ENCODE measurements at regions not wholly inside any gene's neighbourhood (a gene's known extent, or its start where the extent isn't known, plus 50 kb on each side); places are given as distances from the start of the nearest gene placed in this dataset.

DNA sequence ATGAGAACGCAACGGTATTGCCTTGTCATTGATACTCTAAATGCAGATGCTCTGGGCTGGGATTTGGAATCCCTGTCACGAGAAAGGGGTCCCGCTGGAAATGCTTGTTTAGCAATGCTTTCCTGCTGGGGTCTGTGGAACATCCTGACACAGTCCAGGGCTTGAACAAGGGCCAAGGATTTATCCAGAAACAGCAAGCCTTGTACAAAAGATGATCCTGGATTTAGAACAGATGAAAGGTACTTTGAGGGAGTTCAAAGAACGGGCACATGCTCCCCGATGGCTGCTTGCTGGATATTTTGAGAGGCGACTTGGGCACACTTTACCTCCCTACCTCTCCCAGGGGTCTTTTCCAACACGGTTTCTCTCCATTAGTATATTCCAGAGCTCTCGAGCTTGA, 108.1 kb upstream of the CELF4 start:
- Histone ChIP-seq H3K36me3 (ENCODE audit: control insufficient read depth, insufficient read depth, low read length) (no peaks in the 10 kb centered on the region), H3K27me3 (replicated peaks; ENCODE audit: control insufficient read depth, insufficient read depth, low read length) (no peaks in the 10 kb centered on the region), H3K4me3 (replicated peaks; ENCODE audit: low read depth, low read length) (no peak overlapping the region)
- TF ChIP-seq, protein P1, sequence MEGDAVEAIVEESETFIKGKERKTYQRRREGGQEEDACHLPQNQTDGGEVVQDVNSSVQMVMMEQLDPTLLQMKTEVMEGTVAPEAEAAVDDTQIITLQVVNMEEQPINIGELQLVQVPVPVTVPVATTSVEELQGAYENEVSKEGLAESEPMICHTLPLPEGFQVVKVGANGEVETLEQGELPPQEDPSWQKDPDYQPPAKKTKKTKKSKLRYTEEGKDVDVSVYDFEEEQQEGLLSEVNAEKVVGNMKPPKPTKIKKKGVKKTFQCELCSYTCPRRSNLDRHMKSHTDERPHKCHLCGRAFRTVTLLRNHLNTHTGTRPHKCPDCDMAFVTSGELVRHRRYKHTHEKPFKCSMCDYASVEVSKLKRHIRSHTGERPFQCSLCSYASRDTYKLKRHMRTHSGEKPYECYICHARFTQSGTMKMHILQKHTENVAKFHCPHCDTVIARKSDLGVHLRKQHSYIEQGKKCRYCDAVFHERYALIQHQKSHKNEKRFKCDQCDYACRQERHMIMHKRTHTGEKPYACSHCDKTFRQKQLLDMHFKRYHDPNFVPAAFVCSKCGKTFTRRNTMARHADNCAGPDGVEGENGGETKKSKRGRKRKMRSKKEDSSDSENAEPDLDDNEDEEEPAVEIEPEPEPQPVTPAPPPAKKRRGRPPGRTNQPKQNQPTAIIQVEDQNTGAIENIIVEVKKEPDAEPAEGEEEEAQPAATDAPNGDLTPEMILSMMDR (IDR thresholded peaks at IDR 0.05; ENCODE audit: insufficient read depth, low read length, poor library complexity, severe bottlenecking), result no peak
- DNase-seq (ENCODE audit: extremely low read depth, insufficient read length), result no peak

DNA sequence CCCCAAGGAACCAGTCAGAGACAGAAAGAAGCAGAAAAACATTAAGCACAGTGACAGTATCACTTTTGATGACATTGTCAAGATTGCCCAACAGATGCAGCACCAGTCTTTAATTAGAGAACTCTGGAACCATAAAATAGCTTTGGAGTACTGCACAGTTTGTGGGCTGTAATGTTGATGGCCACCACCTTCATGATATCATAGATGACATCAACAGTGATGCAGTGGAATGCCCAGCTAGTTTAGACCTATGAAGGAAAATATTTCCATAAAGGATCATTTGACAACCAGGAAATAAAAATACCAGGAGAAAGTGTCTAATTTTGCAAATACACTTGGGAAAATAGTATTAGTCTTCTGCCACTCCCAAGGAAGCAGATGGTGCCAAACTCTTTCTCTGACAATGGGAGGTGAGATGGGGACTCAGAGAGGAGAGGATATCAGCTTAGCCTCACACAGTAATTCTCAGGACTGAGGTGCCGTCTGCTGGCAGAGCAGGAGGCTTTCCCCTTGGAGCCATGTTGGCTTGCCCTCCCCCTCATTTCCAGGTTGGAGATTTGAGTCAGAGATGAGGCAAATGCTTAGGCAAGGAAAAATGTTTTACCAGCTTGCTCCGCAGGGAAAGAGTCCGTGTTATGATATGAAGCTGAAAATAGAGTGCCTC, 107.5 kb upstream of the CELF4 start:
- H3K4me3 ChIP-seq (replicated peaks; ENCODE audit: low read depth, low read length), result no peak overlapping the region
- DNase-seq (ENCODE audit: extremely low read depth, insufficient read length), result no peak
- H3K36me3 ChIP-seq (ENCODE audit: control insufficient read depth, insufficient read depth, low read length), result no peaks in the 10 kb centered on the region
- TF ChIP-seq, protein P1 (IDR thresholded peaks at IDR 0.05; ENCODE audit: insufficient read depth, low read length, poor library complexity, severe bottlenecking), result no peak
- H3K27me3 ChIP-seq (replicated peaks; ENCODE audit: control insufficient read depth, insufficient read depth, low read length), result no peaks in the 10 kb centered on the region

DNA sequence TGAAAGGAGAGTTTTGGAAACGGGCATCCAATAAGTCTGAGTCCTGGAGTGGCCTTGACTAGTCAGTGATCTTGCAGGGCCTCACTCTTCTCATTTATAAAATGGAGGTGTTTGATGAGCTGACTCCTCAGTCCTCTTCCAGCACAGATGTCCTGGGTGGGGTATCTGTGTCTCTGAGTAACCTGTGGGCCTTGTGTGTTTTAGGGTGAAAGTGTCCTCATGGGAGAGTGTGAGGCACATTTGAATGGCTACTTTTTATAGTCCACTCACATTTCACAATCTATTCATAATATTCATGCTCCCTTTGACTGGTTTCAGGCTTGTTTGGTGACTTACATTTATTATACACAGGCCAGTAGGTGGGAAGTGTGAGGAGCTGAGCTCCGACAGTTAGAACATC, 106.4 kb upstream of the CELF4 start:
- no peak for DNase-seq (ENCODE audit: extremely low read depth, insufficient read length)
- H3K4me3 ChIP-seq (replicated peaks; ENCODE audit: low read depth, low read length), result no peak overlapping the region
- TF ChIP-seq, protein P1 (IDR thresholded peaks at IDR 0.05; ENCODE audit: insufficient read depth, low read length, poor library complexity, severe bottlenecking), result no peak
- no peaks in the 10 kb centered on the region for H3K36me3 ChIP-seq (ENCODE audit: control insufficient read depth, insufficient read depth, low read length)
- H3K27me3 ChIP-seq (replicated peaks; ENCODE audit: control insufficient read depth, insufficient read depth, low read length), result no peaks in the 10 kb centered on the region

DNA sequence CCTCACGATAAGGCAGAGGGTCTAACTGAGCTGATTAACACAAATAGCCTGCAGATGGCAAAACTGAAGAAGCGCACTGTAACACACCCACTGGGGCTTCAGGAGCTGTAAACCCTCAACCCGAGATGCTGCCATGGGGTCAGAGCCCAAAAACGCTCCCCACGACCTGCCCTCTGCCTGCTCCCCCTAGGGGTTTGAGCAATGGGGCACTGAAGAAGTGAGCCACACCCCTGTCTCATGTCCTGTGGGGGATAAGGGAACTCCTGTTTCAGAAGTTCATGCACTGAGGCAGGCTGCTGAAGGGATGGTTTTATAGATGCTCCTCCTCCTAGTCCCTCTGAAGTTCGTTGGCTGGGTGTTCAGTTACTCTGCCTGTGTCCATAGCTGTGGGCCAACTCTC, 105.9 kb upstream of the CELF4 start:
- Histone ChIP-seq H3K27me3 (replicated peaks; ENCODE audit: control insufficient read depth, insufficient read depth, low read length) (no peaks in the 10 kb centered on the region), H3K36me3 (ENCODE audit: control insufficient read depth, insufficient read depth, low read length) (no peaks in the 10 kb centered on the region), H3K4me3 (replicated peaks; ENCODE audit: low read depth, low read length) (no peak overlapping the region)
- TF ChIP-seq, protein P1 (IDR thresholded peaks at IDR 0.05; ENCODE audit: insufficient read depth, low read length, poor library complexity, severe bottlenecking), result no peak
- DNase-seq (ENCODE audit: extremely low read depth, insufficient read length), result no peak

DNA sequence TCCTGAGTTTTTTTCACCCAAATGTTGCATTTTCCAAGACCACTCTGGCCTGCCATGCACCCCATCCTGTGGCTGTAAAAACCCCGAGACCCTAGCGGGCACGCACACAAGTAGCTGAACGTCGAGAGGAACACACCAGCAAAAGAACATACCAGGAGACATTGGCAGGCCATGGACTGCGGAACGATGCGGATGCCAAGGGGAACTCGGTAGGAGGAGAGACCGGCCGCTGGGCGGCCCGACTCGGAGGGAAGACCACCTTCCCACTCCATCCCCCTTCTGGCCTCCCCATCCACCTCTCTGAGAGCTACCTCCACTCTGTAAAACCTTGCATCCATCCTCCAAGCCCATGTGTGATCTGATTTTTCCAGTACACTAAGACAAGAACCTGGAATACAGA, 105.5 kb upstream of the CELF4 start:
- H3K36me3 ChIP-seq (ENCODE audit: control insufficient read depth, insufficient read depth, low read length), result no peaks in the 10 kb centered on the region
- no peak overlapping the region for H3K4me3 ChIP-seq (replicated peaks; ENCODE audit: low read depth, low read length)
- no peak for DNase-seq (ENCODE audit: extremely low read depth, insufficient read length)
- TF ChIP-seq, protein P1 (IDR thresholded peaks at IDR 0.05; ENCODE audit: insufficient read depth, low read length, poor library complexity, severe bottlenecking), result no peak
- no peaks in the 10 kb centered on the region for H3K27me3 ChIP-seq (replicated peaks; ENCODE audit: control insufficient read depth, insufficient read depth, low read length)

Measured in GM06990 (cell line).